GM21619 (cell line): ENCODE measurements at regions not wholly inside any gene's neighbourhood (a gene's known extent, or its start where the extent isn't known, plus 50 kb on each side); places are given as distances from the start of the nearest gene placed in this dataset.
"Not testable (repeated sequence)": the region's sequence is repeated elsewhere in the genome, so short reads cannot be mapped to it uniquely, and the experiment has no call there.

Source experiments
- ATAC-seq: cut with Tn5 transposase; IDR thresholded peaks from one replicate; pipeline ENCODE4 v1.9.1; 2021; ENCODE audit not compliant: unreplicated experiment

- no peak for ATAC-seq
Observed at GRCh38 chr9:27802418-27802817, 229.1 kb upstream of the C9orf72 start.

- no peak for ATAC-seq
Observed at GRCh38 chr9:27808864-27809263, 235.6 kb upstream of the C9orf72 start.

GRCh38 chr9:27817747-27818146 is 244.5 kb upstream of the C9orf72 start:
- no peak for ATAC-seq

- no peak for ATAC-seq
Observed at GRCh38 chr9:27818348-27818747, 245.1 kb upstream of the C9orf72 start.

- no peak for ATAC-seq
Observed at GRCh38 chr9:27828908-27829307, 255.6 kb upstream of the C9orf72 start.

GRCh38 chr9:27829621-27830020 is 256.3 kb upstream of the C9orf72 start:
- ATAC-seq: no peak

GRCh38 chr9:27832108-27832507 is 258.8 kb upstream of the C9orf72 start:
- not testable (repeated sequence) for ATAC-seq

- no peak for ATAC-seq
Observed at GRCh38 chr9:27835286-27835685, 262.0 kb upstream of the C9orf72 start.

- ATAC-seq: no peak
Observed at GRCh38 chr9:27835746-27836145, 262.5 kb upstream of the C9orf72 start.

GRCh38 chr9:27836661-27837401 is 263.6 kb upstream of the C9orf72 start:
- ATAC-seq: no peak

- ATAC-seq: no peak
Observed at GRCh38 chr9:27838876-27839275, 265.6 kb upstream of the C9orf72 start.

GRCh38 chr9:27839767-27840166 is 266.5 kb upstream of the C9orf72 start:
- not testable (repeated sequence) for ATAC-seq

- ATAC-seq: no peak
Observed at GRCh38 chr9:27844797-27845196, 271.5 kb upstream of the C9orf72 start.

- no peak for ATAC-seq
Observed at GRCh38 chr9:27847380-27847779, 274.1 kb upstream of the C9orf72 start.

GRCh38 chr9:27847818-27848217 is 274.5 kb upstream of the C9orf72 start:
- no peak for ATAC-seq

- no peak for ATAC-seq
Observed at GRCh38 chr9:27848315-27848714, 275.0 kb upstream of the C9orf72 start.

- no peak for ATAC-seq
Observed at GRCh38 chr9:27851858-27852257, 278.6 kb upstream of the C9orf72 start.

- no peak for ATAC-seq
Observed at GRCh38 chr9:27853529-27853928, 280.2 kb upstream of the C9orf72 start.

- no peak for ATAC-seq
Observed at GRCh38 chr9:27856054-27856453, 282.8 kb upstream of the C9orf72 start.

- ATAC-seq: no peak
Observed at GRCh38 chr9:27856748-27857147, 283.5 kb upstream of the C9orf72 start.

- no peak for ATAC-seq
Observed at GRCh38 chr9:27861887-27862286, 288.6 kb upstream of the C9orf72 start.

GRCh38 chr9:27864644-27865438 is 291.6 kb upstream of the C9orf72 start:
- no peak for ATAC-seq
